WTC11 (cell line): ENCODE measurements at regions not wholly inside any gene's neighbourhood (a gene's known extent, or its start where the extent isn't known, plus 50 kb on each side); places are given as distances from the start of the nearest gene placed in this dataset.

Source experiments
- ATAC-seq: fragments of 200-7000 bp; cut with Tn5 transposase; 2 replicates; pipeline ENCODE4 v1.10.0; 2021; ENCODE audit warnings: mild to moderate bottlenecking, moderate library complexity
- CTCF ChIA-PET: fragments of 300-600 bp; sonication (Branson Sonifier 250); formaldehyde crosslinking; loops from one replicate; lab custom pipeline; 2021; ENCODE audit warnings: antibody characterized with exemption; lab: Charles Lee
- POLR2A ChIA-PET: fragments of 350-600 bp; sonication (Branson Sonifier 250); formaldehyde crosslinking; loops from one replicate; lab custom pipeline; 2021; ENCODE audit warnings: antibody characterized with exemption; lab: Charles Lee
- DNase-seq: peaks from one replicate; pipeline ENCODE4 v3.0.0; 2021; ENCODE audit warnings: low spot score
- H3K27ac Mint-ChIP-seq: 2 replicates; pipeline ENCODE4 v1.8.0; 2021; ENCODE audit warnings: mixed read lengths
- H3K27me3 Mint-ChIP-seq: 2 replicates; pipeline ENCODE4 v1.8.0; 2021; ENCODE audit warnings: low read depth, mild to moderate bottlenecking, moderate library complexity, mixed read lengths
- H3K36me3 Mint-ChIP-seq: 2 replicates; pipeline ENCODE4 v1.8.0; 2021; ENCODE audit warnings: mixed read lengths
- H3K4me1 Mint-ChIP-seq: 2 replicates; pipeline ENCODE4 v1.8.0; 2022; ENCODE audit warnings: mixed read lengths
- H3K4me3 Mint-ChIP-seq: 2 replicates; pipeline ENCODE4 v1.8.0; 2021; ENCODE audit warnings: mild to moderate bottlenecking, moderate library complexity, mixed read lengths
- H3K9me3 Mint-ChIP-seq: 2 replicates; pipeline ENCODE4 v1.8.0; 2021; ENCODE audit warnings: mixed read lengths
- ATF1 ChIP-seq: sonication (generic); formaldehyde crosslinking; IDR thresholded peaks from 2 replicates; pipeline ENCODE4 v1.8.1; 2023; ENCODE audit warnings: mild to moderate bottlenecking, moderate library complexity, missing genetic modification reagents
- ELF4 ChIP-seq: sonication (generic); formaldehyde crosslinking; IDR thresholded peaks from 2 replicates; pipeline ENCODE4 v1.8.1; 2022; ENCODE audit warnings: low read depth, mild to moderate bottlenecking, moderate library complexity, missing genetic modification reagents
- FOXP1 ChIP-seq: sonication (generic); formaldehyde crosslinking; IDR thresholded peaks from 2 replicates; pipeline ENCODE4 v1.8.0; 2022; ENCODE audit warnings: missing genetic modification reagents, mild to moderate bottlenecking, moderate library complexity, borderline replicate concordance
- JAZF1 ChIP-seq: fragments of 250-450 bp; sonication (Bioruptor Pico); IDR thresholded peaks from 2 replicates; pipeline ENCODE4 v1.9.0; 2021; ENCODE audit warnings: moderate library complexity, mild to moderate bottlenecking, inconsistent platforms
- MYBL2 ChIP-seq: sonication (generic); formaldehyde crosslinking; IDR thresholded peaks from 2 replicates; pipeline ENCODE4 v1.8.1; 2023; ENCODE audit warnings: mild to moderate bottlenecking, moderate library complexity, missing genetic modification reagents
- NFYB ChIP-seq: sonication (generic); formaldehyde crosslinking; conservative IDR thresholded peaks from 2 replicates; pipeline ENCODE4 v1.8.0; 2022; ENCODE audit warnings: low read depth, missing genetic modification reagents
- SP1 ChIP-seq: sonication (generic); formaldehyde crosslinking; conservative IDR thresholded peaks from 2 replicates; pipeline ENCODE4 v1.8.1; 2022; ENCODE audit warnings: missing genetic modification reagents
- TP53 ChIP-seq: sonication (generic); formaldehyde crosslinking; IDR thresholded peaks from 2 replicates; pipeline ENCODE4 v1.8.1; 2023; ENCODE audit warnings: mild to moderate bottlenecking, missing genetic modification reagents
- ZBTB21 ChIP-seq: sonication (generic); formaldehyde crosslinking; IDR thresholded peaks from 2 replicates; pipeline ENCODE4 v1.8.1; 2023; ENCODE audit warnings: mild to moderate bottlenecking, missing genetic modification reagents, borderline replicate concordance
- ZNF121 ChIP-seq: sonication (generic); formaldehyde crosslinking; IDR thresholded peaks from 2 replicates; pipeline ENCODE4 v1.8.0; 2023; ENCODE audit warnings: missing genetic modification reagents
- ZNF219 ChIP-seq: sonication (generic); formaldehyde crosslinking; IDR thresholded peaks from 2 replicates; pipeline ENCODE4 v1.8.0; 2023; ENCODE audit warnings: missing genetic modification reagents, mild to moderate bottlenecking, borderline replicate concordance
- ZNF232 ChIP-seq: sonication (generic); formaldehyde crosslinking; IDR thresholded peaks from 2 replicates; pipeline ENCODE4 v1.8.0; 2022; ENCODE audit warnings: mild to moderate bottlenecking, missing genetic modification reagents
- ZNF317 ChIP-seq: sonication (generic); formaldehyde crosslinking; IDR thresholded peaks from 2 replicates; pipeline ENCODE4 v1.8.1; 2023; ENCODE audit warnings: low read depth, mild to moderate bottlenecking, moderate library complexity, missing genetic modification reagents, borderline replicate concordance
- ZNF396 ChIP-seq: fragments of 250-450 bp; sonication (Bioruptor Pico); IDR thresholded peaks from 2 replicates; pipeline ENCODE4 v1.8.0; 2021; ENCODE audit warnings: mild to moderate bottlenecking, moderate library complexity, borderline replicate concordance
- ZNF416 ChIP-seq: fragments of 250-450 bp; sonication (Bioruptor Pico); IDR thresholded peaks from 2 replicates; pipeline ENCODE4 v1.9.0; 2021; ENCODE audit warnings: mild to moderate bottlenecking, inconsistent platforms
- TF ChIP-seq, protein P1 (sequence below): fragments of 250-450 bp; sonication (Bioruptor Pico); IDR thresholded peaks from 2 replicates; pipeline ENCODE4 v1.8.0; 2021; ENCODE audit warnings: mild to moderate bottlenecking
- TF ChIP-seq, protein P2 (sequence below): sonication (generic); formaldehyde crosslinking; IDR thresholded peaks from 2 replicates; pipeline ENCODE4 v1.8.1; 2023; ENCODE audit warnings: mild to moderate bottlenecking, missing genetic modification reagents, borderline replicate concordance
- TF ChIP-seq, protein P3 (sequence below): sonication (generic); formaldehyde crosslinking; conservative IDR thresholded peaks from 2 replicates; pipeline ENCODE4 v1.8.1; 2022; ENCODE audit warnings: mild to moderate bottlenecking, missing genetic modification reagents
- TF ChIP-seq, protein P4 (sequence below): sonication (generic); formaldehyde crosslinking; IDR thresholded peaks from 2 replicates; pipeline ENCODE4 v1.8.0; 2022; ENCODE audit warnings: mild to moderate bottlenecking, missing genetic modification reagents
- TF ChIP-seq, protein P5 (sequence below): sonication (generic); formaldehyde crosslinking; IDR thresholded peaks from 2 replicates; pipeline ENCODE4 v1.8.1; 2023; ENCODE audit warnings: mild to moderate bottlenecking, missing genetic modification reagents
- TF ChIP-seq, protein P6 (sequence below): sonication (generic); formaldehyde crosslinking; IDR thresholded peaks from 2 replicates; pipeline ENCODE4 v1.8.0; 2022; ENCODE audit warnings: mild to moderate bottlenecking, missing genetic modification reagents
- TF ChIP-seq, protein P7 (sequence below): fragments of 250-450 bp; sonication (Bioruptor Pico); IDR thresholded peaks from 2 replicates; pipeline ENCODE4 v1.9.0; 2021; ENCODE audit warnings: moderate library complexity, mild to moderate bottlenecking, inconsistent platforms, borderline replicate concordance
- TF ChIP-seq, protein P8 (sequence below): sonication (generic); formaldehyde crosslinking; IDR thresholded peaks from 2 replicates; pipeline ENCODE4 v1.8.1; 2022; ENCODE audit warnings: low read depth, missing genetic modification reagents, borderline replicate concordance

DNA sequence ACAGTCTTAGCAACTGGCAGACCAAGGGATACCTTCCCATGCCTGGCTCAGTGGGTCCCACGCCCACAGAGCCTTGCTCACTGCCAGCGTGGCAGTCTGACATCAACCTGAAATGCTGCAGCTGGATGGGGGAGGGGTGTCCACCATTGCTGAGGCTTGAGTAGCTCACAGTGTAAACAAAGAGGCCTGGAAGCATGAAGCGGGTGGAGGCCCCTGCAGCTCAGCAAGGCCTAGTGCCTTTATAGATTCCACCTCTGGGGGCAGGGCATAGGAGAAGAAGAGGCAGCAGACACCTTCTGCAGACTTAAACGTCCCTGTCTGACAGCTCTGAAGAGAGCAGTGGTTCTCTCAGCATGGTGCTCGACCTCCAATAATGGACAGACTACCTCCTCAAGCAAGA lies 263.2 kb downstream of the KIF2B start:
- H3K27ac Mint-ChIP-seq: no peak overlapping the region
- no peak for TF ChIP-seq ATF1 (CRISPR knock-in tag)
- TF ChIP-seq, protein P1, sequence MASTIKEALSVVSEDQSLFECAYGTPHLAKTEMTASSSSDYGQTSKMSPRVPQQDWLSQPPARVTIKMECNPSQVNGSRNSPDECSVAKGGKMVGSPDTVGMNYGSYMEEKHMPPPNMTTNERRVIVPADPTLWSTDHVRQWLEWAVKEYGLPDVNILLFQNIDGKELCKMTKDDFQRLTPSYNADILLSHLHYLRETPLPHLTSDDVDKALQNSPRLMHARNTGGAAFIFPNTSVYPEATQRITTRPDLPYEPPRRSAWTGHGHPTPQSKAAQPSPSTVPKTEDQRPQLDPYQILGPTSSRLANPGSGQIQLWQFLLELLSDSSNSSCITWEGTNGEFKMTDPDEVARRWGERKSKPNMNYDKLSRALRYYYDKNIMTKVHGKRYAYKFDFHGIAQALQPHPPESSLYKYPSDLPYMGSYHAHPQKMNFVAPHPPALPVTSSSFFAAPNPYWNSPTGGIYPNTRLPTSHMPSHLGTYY (CRISPR knock-in tag): no peak
- TF ChIP-seq, protein P2, sequence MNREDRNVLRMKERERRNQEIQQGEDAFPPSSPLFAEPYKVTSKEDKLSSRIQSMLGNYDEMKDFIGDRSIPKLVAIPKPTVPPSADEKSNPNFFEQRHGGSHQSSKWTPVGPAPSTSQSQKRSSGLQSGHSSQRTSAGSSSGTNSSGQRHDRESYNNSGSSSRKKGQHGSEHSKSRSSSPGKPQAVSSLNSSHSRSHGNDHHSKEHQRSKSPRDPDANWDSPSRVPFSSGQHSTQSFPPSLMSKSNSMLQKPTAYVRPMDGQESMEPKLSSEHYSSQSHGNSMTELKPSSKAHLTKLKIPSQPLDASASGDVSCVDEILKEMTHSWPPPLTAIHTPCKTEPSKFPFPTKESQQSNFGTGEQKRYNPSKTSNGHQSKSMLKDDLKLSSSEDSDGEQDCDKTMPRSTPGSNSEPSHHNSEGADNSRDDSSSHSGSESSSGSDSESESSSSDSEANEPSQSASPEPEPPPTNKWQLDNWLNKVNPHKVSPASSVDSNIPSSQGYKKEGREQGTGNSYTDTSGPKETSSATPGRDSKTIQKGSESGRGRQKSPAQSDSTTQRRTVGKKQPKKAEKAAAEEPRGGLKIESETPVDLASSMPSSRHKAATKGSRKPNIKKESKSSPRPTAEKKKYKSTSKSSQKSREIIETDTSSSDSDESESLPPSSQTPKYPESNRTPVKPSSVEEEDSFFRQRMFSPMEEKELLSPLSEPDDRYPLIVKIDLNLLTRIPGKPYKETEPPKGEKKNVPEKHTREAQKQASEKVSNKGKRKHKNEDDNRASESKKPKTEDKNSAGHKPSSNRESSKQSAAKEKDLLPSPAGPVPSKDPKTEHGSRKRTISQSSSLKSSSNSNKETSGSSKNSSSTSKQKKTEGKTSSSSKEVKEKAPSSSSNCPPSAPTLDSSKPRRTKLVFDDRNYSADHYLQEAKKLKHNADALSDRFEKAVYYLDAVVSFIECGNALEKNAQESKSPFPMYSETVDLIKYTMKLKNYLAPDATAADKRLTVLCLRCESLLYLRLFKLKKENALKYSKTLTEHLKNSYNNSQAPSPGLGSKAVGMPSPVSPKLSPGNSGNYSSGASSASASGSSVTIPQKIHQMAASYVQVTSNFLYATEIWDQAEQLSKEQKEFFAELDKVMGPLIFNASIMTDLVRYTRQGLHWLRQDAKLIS (CRISPR knock-in tag): no peak
- TF ChIP-seq ZNF232 (CRISPR knock-in tag): no peak
- TF ChIP-seq ZNF396 (CRISPR knock-in tag): no peak
- TF ChIP-seq JAZF1: no peak
- TF ChIP-seq, protein P3, sequence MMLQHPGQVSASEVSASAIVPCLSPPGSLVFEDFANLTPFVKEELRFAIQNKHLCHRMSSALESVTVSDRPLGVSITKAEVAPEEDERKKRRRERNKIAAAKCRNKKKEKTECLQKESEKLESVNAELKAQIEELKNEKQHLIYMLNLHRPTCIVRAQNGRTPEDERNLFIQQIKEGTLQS (CRISPR knock-in tag): no peak
- no peak for TF ChIP-seq ELF4 (CRISPR knock-in tag)
- no peak for TF ChIP-seq ZBTB21 (CRISPR knock-in tag)
- TF ChIP-seq, protein P4, sequence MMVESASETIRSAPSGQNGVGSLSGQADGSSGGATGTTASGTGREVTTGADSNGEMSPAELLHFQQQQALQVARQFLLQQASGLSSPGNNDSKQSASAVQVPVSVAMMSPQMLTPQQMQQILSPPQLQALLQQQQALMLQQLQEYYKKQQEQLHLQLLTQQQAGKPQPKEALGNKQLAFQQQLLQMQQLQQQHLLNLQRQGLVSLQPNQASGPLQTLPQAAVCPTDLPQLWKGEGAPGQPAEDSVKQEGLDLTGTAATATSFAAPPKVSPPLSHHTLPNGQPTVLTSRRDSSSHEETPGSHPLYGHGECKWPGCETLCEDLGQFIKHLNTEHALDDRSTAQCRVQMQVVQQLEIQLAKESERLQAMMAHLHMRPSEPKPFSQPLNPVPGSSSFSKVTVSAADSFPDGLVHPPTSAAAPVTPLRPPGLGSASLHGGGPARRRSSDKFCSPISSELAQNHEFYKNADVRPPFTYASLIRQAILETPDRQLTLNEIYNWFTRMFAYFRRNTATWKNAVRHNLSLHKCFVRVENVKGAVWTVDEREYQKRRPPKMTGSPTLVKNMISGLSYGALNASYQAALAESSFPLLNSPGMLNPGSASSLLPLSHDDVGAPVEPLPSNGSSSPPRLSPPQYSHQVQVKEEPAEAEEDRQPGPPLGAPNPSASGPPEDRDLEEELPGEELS (CRISPR knock-in tag): no peak
- TF ChIP-seq, protein P5, sequence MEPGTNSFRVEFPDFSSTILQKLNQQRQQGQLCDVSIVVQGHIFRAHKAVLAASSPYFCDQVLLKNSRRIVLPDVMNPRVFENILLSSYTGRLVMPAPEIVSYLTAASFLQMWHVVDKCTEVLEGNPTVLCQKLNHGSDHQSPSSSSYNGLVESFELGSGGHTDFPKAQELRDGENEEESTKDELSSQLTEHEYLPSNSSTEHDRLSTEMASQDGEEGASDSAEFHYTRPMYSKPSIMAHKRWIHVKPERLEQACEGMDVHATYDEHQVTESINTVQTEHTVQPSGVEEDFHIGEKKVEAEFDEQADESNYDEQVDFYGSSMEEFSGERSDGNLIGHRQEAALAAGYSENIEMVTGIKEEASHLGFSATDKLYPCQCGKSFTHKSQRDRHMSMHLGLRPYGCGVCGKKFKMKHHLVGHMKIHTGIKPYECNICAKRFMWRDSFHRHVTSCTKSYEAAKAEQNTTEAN (CRISPR knock-in tag): no peak
- TF ChIP-seq, protein P6, sequence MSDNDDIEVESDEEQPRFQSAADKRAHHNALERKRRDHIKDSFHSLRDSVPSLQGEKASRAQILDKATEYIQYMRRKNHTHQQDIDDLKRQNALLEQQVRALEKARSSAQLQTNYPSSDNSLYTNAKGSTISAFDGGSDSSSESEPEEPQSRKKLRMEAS (CRISPR knock-in tag): peak; percentile 28; the same call in 1 of the 2 replicates
- TF ChIP-seq, protein P7, sequence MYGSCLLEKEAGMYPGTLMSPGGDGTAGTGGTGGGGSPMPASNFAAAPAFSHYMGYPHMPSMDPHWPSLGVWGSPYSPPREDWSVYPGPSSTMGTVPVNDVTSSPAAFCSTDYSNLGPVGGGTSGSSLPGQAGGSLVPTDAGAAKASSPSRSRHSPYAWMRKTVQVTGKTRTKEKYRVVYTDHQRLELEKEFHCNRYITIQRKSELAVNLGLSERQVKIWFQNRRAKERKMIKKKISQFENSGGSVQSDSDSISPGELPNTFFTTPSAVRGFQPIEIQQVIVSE (CRISPR knock-in tag): no peak
- peak; percentile 29; the same call in 1 of the 2 replicates for TF ChIP-seq FOXP1
- TF ChIP-seq ZNF416 (CRISPR knock-in tag): no peak
- TF ChIP-seq, all 79 proteins: peak for 2
- DNase-seq: peak; percentile 26
- Mint-ChIP-seq H3K27me3 (peaks cover 2% of the 10 kb centered on the region; the same call in 1 of the 2 replicates), H3K36me3 (peaks cover 53% of the 10 kb centered on the region), H3K4me3 (no peak overlapping the region), H3K4me1 (no peaks in the 10 kb centered on the region; the same call in 1 of the 2 replicates), H3K9me3 (peaks cover 87% of the 10 kb centered on the region)
- ATAC-seq: peak; percentile 65
- CTCF ChIA-PET: no interaction called here
- POLR2A ChIA-PET: no interaction called here

DNA sequence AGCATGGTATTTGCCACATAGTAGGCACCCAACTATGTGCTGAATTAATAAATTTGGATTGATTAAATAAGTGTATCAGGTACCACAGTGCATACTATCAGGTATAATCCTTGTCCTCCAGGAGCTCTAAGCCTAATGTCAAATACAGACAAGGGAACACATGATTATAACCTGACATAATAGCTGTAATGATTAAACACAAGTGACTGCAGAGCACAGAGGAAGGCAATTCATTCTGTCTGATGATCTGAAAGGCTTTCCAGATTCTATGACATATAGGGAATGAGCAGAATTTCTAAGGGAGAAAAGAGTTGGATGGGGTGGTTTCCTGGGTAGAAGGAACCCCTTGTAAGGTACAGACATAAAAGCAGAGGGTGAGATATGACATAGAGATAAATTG lies 273.5 kb downstream of the KIF2B start:
- TF ChIP-seq SP1 (CRISPR knock-in tag): no peak
- TF ChIP-seq NFYB: no peak
- TF ChIP-seq TP53 (CRISPR knock-in tag): no peak
- TF ChIP-seq, protein P8, sequence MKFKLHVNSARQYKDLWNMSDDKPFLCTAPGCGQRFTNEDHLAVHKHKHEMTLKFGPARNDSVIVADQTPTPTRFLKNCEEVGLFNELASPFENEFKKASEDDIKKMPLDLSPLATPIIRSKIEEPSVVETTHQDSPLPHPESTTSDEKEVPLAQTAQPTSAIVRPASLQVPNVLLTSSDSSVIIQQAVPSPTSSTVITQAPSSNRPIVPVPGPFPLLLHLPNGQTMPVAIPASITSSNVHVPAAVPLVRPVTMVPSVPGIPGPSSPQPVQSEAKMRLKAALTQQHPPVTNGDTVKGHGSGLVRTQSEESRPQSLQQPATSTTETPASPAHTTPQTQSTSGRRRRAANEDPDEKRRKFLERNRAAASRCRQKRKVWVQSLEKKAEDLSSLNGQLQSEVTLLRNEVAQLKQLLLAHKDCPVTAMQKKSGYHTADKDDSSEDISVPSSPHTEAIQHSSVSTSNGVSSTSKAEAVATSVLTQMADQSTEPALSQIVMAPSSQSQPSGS (CRISPR knock-in tag): no peak
- no peak for TF ChIP-seq ZNF317 (CRISPR knock-in tag)
- no peak for TF ChIP-seq ZNF219 (CRISPR knock-in tag)
- TF ChIP-seq, protein P5 (CRISPR knock-in tag): no peak
- TF ChIP-seq ZNF121: no peak
- no peak for TF ChIP-seq MYBL2 (CRISPR knock-in tag)
- TF ChIP-seq, all 79 proteins: peak for 0
- H3K4me3 Mint-ChIP-seq: no peak overlapping the region
- POLR2A ChIA-PET: no interaction called here
- CTCF ChIA-PET: no interaction called here
- no peak for ATAC-seq
- H3K36me3 Mint-ChIP-seq: peaks cover 19% of the 10 kb centered on the region
- H3K27ac Mint-ChIP-seq: no peak overlapping the region
- no peaks in the 10 kb centered on the region for H3K27me3 Mint-ChIP-seq
- no peaks in the 10 kb centered on the region for H3K4me1 Mint-ChIP-seq
- H3K9me3 Mint-ChIP-seq: peaks cover 31% of the 10 kb centered on the region
- no peak for DNase-seq
